ENCODE measurements at regions not wholly inside any gene's neighbourhood (a gene's known extent, or its start where the extent isn't known, plus 50 kb on each side); places are given as distances from the start of the nearest gene placed in this dataset.

GRCh38 chr16:80273635-80274538 is 266.9 kb upstream of the DYNLRB2 start:
- H3K9ac ChIP-seq (replicated peaks; ENCODE audit: extremely low read depth, insufficient read depth, low read length) = no peak overlapping the region
- intact Hi-C loops (cut with micrococcal nuclease) (no loop called here), dilution Hi-C loops (cut with MboI; ENCODE audit: extremely low pct_ligation_motif_present, low sequenced_read_pairs) (no loop called here)
- DNase-seq (ENCODE audit: low read depth, low spot score) (no peak), FAIRE-seq (no peak)
- no peak overlapping the region for H3K4me2 ChIP-seq (ENCODE audit: insufficient read depth, low read length)
- ChIA-PET CTCF (interaction anchor here (1.5 kb wide), 1 partner anchor 13 kb away, joined by 4 read pairs; no protein-coding TSS in a partner anchor), POLR2A (no interaction called here)
- H3K4me3 ChIP-seq (replicated peaks in 1 of 3; ENCODE audit: insufficient read depth in 1 of 3, low read depth in 1 of 3, low read length in 3 of 3) = no peak overlapping the region
- BruUV-seq (replicated peaks) = no TSS peak
- TF ChIP-seq MYC (IDR thresholded peaks at IDR 0.05; ENCODE audit: low read depth, low read length) (no peak), EZH2 (IDR thresholded peaks at IDR 0.05; ENCODE audit: borderline replicate concordance, low read depth, low read length, severe bottlenecking) (no peak), POLR2AphosphoS5 (IDR thresholded peaks at IDR 0.05; ENCODE audit: insufficient read depth, low read depth, low read length) (no peak), CTCF (IDR thresholded peaks at IDR 0.05; ENCODE audit: extremely low read depth in 1 of 2, insufficient read depth in 1 of 2, low read depth in 1 of 2, low read length in 2 of 2) (no peak), JUN (IDR thresholded peaks at IDR 0.05; ENCODE audit: borderline replicate concordance, insufficient read depth, insufficient read length, low read depth) (no peak), POLR2A (IDR thresholded peaks at IDR 0.05; ENCODE audit: low read depth, low read length) (no peak), GATA2 (IDR thresholded peaks at IDR 0.05; ENCODE audit: insufficient read depth, insufficient read length, low read depth, low read length) (no peak), MAX (IDR thresholded peaks at IDR 0.05; ENCODE audit: insufficient read depth, insufficient read length) (no peak), FOS (IDR thresholded peaks at IDR 0.05; ENCODE audit: borderline replicate concordance, insufficient read depth, low read length) (no peak)
- no peaks in the 10 kb centered on the region for H3K9me1 ChIP-seq (replicated peaks; ENCODE audit: control insufficient read depth, extremely low read depth, insufficient read depth, low read length)
- no peaks in the 10 kb centered on the region for H3K79me2 ChIP-seq (ENCODE audit: control insufficient read depth, insufficient read depth, low read length)
- no peaks in the 10 kb centered on the region for H4K20me1 ChIP-seq (replicated peaks; ENCODE audit: control insufficient read depth, extremely low read depth, insufficient read depth, low read length)
- no peaks in the 10 kb centered on the region for H3K9me3 ChIP-seq (replicated peaks; ENCODE audit: control insufficient read depth, insufficient read depth, low read length)
- no peak overlapping the region for H2AFZ ChIP-seq (ENCODE audit: low read depth, low read length)
- H3K36me3 ChIP-seq (ENCODE audit: control insufficient read depth in 2 of 2, extremely low read depth in 1 of 2, insufficient read depth in 2 of 2, low read length in 2 of 2) = no peaks in the 10 kb centered on the region
- no peaks in the 10 kb centered on the region for H3K27me3 ChIP-seq (ENCODE audit: control insufficient read depth in 2 of 2, insufficient read depth in 2 of 2, low read length in 2 of 2)
- H3K27ac ChIP-seq (ENCODE audit: insufficient read depth, low read depth, low read length) = no peak overlapping the region
- H3K4me1 ChIP-seq (ENCODE audit: control insufficient read depth, extremely low read depth, insufficient read depth, low read length) = no peaks in the 10 kb centered on the region

Data from endothelial cell of umbilical vein (primary cell).